GM19468 (cell line): ENCODE measurements at regions not wholly inside any gene's neighbourhood (a gene's known extent, or its start where the extent isn't known, plus 50 kb on each side); places are given as distances from the start of the nearest gene placed in this dataset.

Source experiments
- ATAC-seq: cut with Tn5 transposase; IDR thresholded peaks from one replicate; pipeline ENCODE4 v1.9.1; 2021; ENCODE audit warnings: mild to moderate bottlenecking, moderate library complexity, moderate number of reproducible peaks; ENCODE audit not compliant: unreplicated experiment; ENCODE audit errors: extremely low read depth

GRCh38 chr12:58502841-58503240, 417.5 kb downstream of the LRIG3 start:
- no peak for ATAC-seq

GRCh38 chr12:58503731-58504130, 416.6 kb downstream of the LRIG3 start:
- ATAC-seq = no peak

- no peak for ATAC-seq
Measured at GRCh38 chr12:58504143-58504938, 416.0 kb downstream of the LRIG3 start.

GRCh38 chr12:58509116-58509885, 411.0 kb downstream of the LRIG3 start:
- ATAC-seq = no peak

- no peak for ATAC-seq
Measured at GRCh38 chr12:58513301-58513834, 406.9 kb downstream of the LRIG3 start.

GRCh38 chr12:58513852-58514251, 406.5 kb downstream of the LRIG3 start:
- ATAC-seq = no peak

- ATAC-seq = no peak
Measured at GRCh38 chr12:58519839-58520238, 400.5 kb downstream of the LRIG3 start.

GRCh38 chr12:58521152-58521551, 399.2 kb downstream of the LRIG3 start:
- no peak for ATAC-seq

- ATAC-seq = no peak
Measured at GRCh38 chr12:58521796-58522195, 398.5 kb downstream of the LRIG3 start.

GRCh38 chr12:58523360-58523759, 396.9 kb downstream of the LRIG3 start:
- ATAC-seq = no peak

GRCh38 chr12:58528271-58528670, 392.0 kb downstream of the LRIG3 start:
- ATAC-seq = no peak

GRCh38 chr12:58529114-58529665, 391.1 kb downstream of the LRIG3 start:
- no peak for ATAC-seq

- ATAC-seq = no peak
Measured at GRCh38 chr12:58529897-58530741, 390.2 kb downstream of the LRIG3 start.

- ATAC-seq = no peak
Measured at GRCh38 chr12:58530742-58531062, 389.6 kb downstream of the LRIG3 start.

GRCh38 chr12:58532855-58533608, 387.3 kb downstream of the LRIG3 start:
- no peak for ATAC-seq

- no peak for ATAC-seq
Measured at GRCh38 chr12:58533652-58534051, 386.7 kb downstream of the LRIG3 start.

- no peak for ATAC-seq
Measured at GRCh38 chr12:58537278-58537677, 383.0 kb downstream of the LRIG3 start.

GRCh38 chr12:58539295-58539694, 381.0 kb downstream of the LRIG3 start:
- no peak for ATAC-seq

GRCh38 chr12:58540480-58541299, 379.6 kb downstream of the LRIG3 start:
- no peak for ATAC-seq
